Prostate gland (tissue), 2 donors: ENCODE measurements at regions not wholly inside any gene's neighbourhood (a gene's known extent, or its start where the extent isn't known, plus 50 kb on each side); places are given as distances from the start of the nearest gene placed in this dataset.
"Not testable (repeated sequence)": the region's sequence is repeated elsewhere in the genome, so short reads cannot be mapped to it uniquely, and the experiment has no call there.

Source experiments
- DNase-seq: peaks from one replicate; pipeline ENCODE4 v3.0.0-alpha.2; 2019; ENCODE audit warnings: low spot score
- H3K27ac ChIP-seq, 2 donors: fragments of 200-600 bp; sonication (generic); 2 replicates each; pipeline ENCODE4 v1.5.1; 2017 to 2019
- H3K27me3 ChIP-seq: fragments of 200-600 bp; sonication (generic); replicated peaks from 2 replicates; pipeline ENCODE4 v1.5.1; 2019; ENCODE audit not compliant: insufficient read depth
- H3K36me3 ChIP-seq, 2 donors: fragments of 200-600 bp; sonication (generic); 1 replicate in 1 of 2; 2 replicates in 1 of 2; pipeline versions ENCODE4 v1.5.1 to v1.8.1; 2017 to 2019
- H3K4me1 ChIP-seq: fragments of 200-600 bp; sonication (generic); replicated peaks from 2 replicates; pipeline ENCODE4 v1.5.1; 2019
- H3K4me3 ChIP-seq, 2 donors: fragments of 200-600 bp; sonication (generic); 2 replicates each; pipeline ENCODE4 v1.5.1; 2017 to 2019
- H3K9me3 ChIP-seq: fragments of 200-600 bp; sonication (generic); 2 replicates; pipeline ENCODE4 v1.5.1; 2017
- POLR2A ChIP-seq: fragments of 450-650 bp; IDR thresholded peaks from one replicate; pipeline ENCODE4 v1.6.1; 2016; ENCODE audit warnings: antibody characterized with exemption, mild to moderate bottlenecking
- POLR2AphosphoS5 ChIP-seq: sonication (generic); formaldehyde crosslinking; IDR thresholded peaks from one replicate; pipeline ENCODE4 v1.6.1; 2017; ENCODE audit warnings: antibody characterized with exemption
- WGBS: methylation state at CpG from one replicate; pipeline ENCODE4 v1.1.5; 2018; 5-methylcytosine and 5-hydroxymethylcytosine counted together
- intact Hi-C: fragments of 100-400 bp; cut with DNase I; formaldehyde crosslinking; loops from one replicate; pipeline ENCODE4 v1.14.2; 2022
- TF ChIP-seq, protein P1 (sequence below), 4 experiments: fragments of 200-600 bp in 2 of 4; fragments of 450-650 bp in 2 of 4; sonication (generic) in 2 of 4; IDR thresholded peaks; 1 replicate in 3 of 4; 2 replicates in 1 of 4; pipeline ENCODE4 v1.5.1; 2016 to 2019; ENCODE audit warnings: antibody characterized with exemption in 4 of 4, mild to moderate bottlenecking in 2 of 4, moderate library complexity in 2 of 4

DNA sequence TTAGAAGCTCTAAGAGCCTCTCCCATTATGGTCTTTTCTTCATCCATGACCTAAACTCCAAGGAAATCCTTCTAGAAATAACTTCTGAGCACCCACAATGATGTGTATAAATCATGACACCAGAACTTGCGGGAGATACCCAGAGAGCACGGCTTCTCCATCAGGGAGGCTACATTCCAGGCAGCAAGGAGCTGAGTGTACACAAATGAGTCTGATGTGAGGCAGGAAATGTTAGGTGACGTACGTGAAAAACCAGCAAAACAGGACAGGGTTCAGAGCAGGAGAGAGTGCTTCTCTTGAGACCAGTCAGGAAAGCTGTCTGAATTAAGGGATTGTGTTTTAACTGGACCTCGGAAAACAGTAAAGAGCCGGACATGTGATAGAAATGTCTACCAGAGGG lies 58.1 kb upstream of the MRPS9 start:
- peak; percentile 51 for DNase-seq
- H3K36me3 ChIP-seq, intact Hi-C loops: not testable (repeated sequence)

DNA sequence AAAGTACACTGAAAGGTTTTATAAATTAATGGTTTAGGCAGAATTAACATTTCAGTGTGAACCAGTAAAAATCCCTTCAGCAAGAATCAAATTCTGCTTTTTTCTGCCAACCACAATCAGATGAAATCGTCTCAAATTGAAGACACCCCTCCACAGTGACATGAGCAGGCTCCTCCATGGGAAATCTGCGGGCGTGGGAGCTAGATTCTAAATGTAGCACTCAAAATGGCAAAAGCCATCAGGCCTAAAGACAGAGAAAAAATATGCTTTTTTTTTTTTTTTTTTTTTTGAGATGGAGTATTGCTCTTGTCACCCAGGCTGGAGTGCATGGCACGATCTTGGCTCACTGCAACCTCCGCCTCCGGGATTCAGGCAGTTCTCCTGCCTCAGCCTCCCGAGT lies 55.8 kb upstream of the MRPS9 start:
- no peak for DNase-seq
- Histone ChIP-seq H3K27me3 (no peaks in the 10 kb centered on the region), H3K4me3 (no peak overlapping the region), H3K27ac (no peak overlapping the region), H3K9me3 (no peaks in the 10 kb centered on the region), H3K36me3 (no peaks in the 10 kb centered on the region), H3K4me1 (no peaks in the 10 kb centered on the region)
- intact Hi-C loops, result no loop called here
- 91% methylated on average over 7 of the region's 7 CpGs for WGBS
- no peak for TF ChIP-seq POLR2AphosphoS5
- no peak for TF ChIP-seq POLR2A
- TF ChIP-seq, protein P1, sequence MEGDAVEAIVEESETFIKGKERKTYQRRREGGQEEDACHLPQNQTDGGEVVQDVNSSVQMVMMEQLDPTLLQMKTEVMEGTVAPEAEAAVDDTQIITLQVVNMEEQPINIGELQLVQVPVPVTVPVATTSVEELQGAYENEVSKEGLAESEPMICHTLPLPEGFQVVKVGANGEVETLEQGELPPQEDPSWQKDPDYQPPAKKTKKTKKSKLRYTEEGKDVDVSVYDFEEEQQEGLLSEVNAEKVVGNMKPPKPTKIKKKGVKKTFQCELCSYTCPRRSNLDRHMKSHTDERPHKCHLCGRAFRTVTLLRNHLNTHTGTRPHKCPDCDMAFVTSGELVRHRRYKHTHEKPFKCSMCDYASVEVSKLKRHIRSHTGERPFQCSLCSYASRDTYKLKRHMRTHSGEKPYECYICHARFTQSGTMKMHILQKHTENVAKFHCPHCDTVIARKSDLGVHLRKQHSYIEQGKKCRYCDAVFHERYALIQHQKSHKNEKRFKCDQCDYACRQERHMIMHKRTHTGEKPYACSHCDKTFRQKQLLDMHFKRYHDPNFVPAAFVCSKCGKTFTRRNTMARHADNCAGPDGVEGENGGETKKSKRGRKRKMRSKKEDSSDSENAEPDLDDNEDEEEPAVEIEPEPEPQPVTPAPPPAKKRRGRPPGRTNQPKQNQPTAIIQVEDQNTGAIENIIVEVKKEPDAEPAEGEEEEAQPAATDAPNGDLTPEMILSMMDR (IDR thresholded peaks at IDR 0.05), result no peak

More for the DNA sequence above, 58.1 kb upstream of the MRPS9 start:
- not testable (repeated sequence) for H3K4me3 ChIP-seq, H3K27me3 ChIP-seq, H3K4me1 ChIP-seq, H3K9me3 ChIP-seq
- TF ChIP-seq POLR2AphosphoS5, result peak; percentile 43
- peak overlapping the region in 1 of 2 donors; percentile 18 for H3K27ac ChIP-seq
- WGBS, result 46% methylated on average over 6 of the region's 6 CpGs
